ENCODE measurements at regions not wholly inside any gene's neighbourhood (a gene's known extent, or its start where the extent isn't known, plus 50 kb on each side); places are given as distances from the start of the nearest gene placed in this dataset.

DNA sequence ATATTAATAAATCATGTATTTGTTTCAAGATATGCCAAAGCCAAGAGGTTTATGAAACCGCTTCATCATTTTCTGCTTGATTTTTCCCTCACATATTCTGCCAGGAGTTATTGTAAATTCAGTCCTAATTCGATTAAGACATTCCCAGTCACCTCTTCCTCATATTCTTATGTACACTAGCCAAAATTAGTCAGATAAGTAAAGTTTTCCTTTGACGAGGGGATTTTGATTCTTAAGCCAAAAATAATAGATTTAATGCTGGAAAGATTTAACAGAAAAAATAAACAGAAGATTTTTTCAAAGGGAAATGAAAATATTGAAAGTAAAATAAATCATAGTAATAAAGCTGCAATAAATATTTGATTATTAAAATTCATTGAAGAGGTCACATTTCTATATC, 51.0 kb upstream of the VEGFC start:
- DNase-seq (ENCODE audit: low read depth in 6 of 9, low spot score in 9 of 9), result no peak
- H3K4me3 ChIP-seq (ENCODE audit: low read length in 2 of 2), result no peak overlapping the region
- WGBS, result 91% methylated on average over 3 of the region's 3 CpGs
- no peak overlapping the region for H3K27ac ChIP-seq (ENCODE audit: low read depth in 1 of 2, low read length in 1 of 2)
- H3K36me3 ChIP-seq (ENCODE audit: control insufficient read depth in 2 of 2, insufficient read depth in 2 of 2, low read length in 1 of 2), result no peaks in the 10 kb centered on the region
- H3K9me3 ChIP-seq (ENCODE audit: control insufficient read depth in 2 of 2, insufficient read depth in 1 of 2, low read length in 1 of 2), result no peaks in the 10 kb centered on the region
- H3K4me1 ChIP-seq (ENCODE audit: control insufficient read depth in 2 of 2, insufficient read depth in 2 of 2, low read length in 2 of 2), result no peaks in the 10 kb centered on the region
- no peaks in the 10 kb centered on the region for H3K27me3 ChIP-seq (ENCODE audit: control insufficient read depth in 2 of 2, insufficient read depth in 1 of 2, low read length in 1 of 2)

DNA sequence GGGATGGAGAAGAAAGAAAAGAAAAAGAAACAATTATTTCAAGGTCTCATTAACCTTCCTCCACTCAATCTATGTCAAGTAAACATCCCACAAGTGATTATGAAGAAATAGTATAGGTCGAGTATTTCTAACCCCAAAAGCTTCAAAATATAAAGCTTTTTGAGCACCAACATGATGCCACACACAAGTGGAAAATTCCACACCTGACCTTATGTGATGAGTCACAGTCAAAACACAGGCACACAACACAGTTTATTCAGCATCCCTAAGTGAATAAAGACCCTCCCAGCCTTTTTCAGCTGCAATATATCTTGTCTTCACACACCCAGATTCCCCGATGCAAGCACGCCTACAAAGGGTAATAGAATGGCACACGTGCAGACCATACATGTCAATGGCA, 51.7 kb upstream of the VEGFC start:
- Histone ChIP-seq H3K27ac (ENCODE audit: low read depth in 1 of 2, low read length in 1 of 2) (no peak overlapping the region), H3K36me3 (ENCODE audit: control insufficient read depth in 2 of 2, insufficient read depth in 2 of 2, low read length in 1 of 2) (no peaks in the 10 kb centered on the region), H3K4me3 (ENCODE audit: low read length in 2 of 2) (no peak overlapping the region), H3K4me1 (ENCODE audit: control insufficient read depth in 2 of 2, insufficient read depth in 2 of 2, low read length in 2 of 2) (no peaks in the 10 kb centered on the region), H3K27me3 (ENCODE audit: control insufficient read depth in 2 of 2, insufficient read depth in 1 of 2, low read length in 1 of 2) (no peaks in the 10 kb centered on the region), H3K9me3 (ENCODE audit: control insufficient read depth in 2 of 2, insufficient read depth in 1 of 2, low read length in 1 of 2) (no peaks in the 10 kb centered on the region)
- DNase-seq (ENCODE audit: low read depth in 6 of 9, low spot score in 9 of 9), result no peak
- 94% methylated on average over 4 of the region's 4 CpGs for WGBS

DNA sequence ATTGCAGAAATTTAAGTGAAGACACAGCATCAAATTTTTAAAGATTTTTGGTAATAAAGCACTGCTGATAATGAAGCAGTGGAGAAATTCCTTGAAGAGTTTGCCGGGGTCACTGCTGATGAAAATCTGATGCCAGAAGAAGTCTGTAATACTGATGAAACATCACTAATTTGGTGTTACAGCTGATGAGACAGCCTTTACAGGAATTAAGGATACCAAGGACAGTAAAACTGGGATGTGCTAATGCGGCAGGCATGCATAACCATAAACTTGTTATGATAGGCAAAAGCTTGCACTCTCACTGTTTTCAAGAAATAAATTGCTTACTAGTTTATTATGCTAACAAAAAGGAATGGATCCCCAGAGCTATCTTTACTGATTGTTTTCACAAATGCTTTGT, 52.9 kb upstream of the VEGFC start:
- no peaks in the 10 kb centered on the region for H3K36me3 ChIP-seq (ENCODE audit: control insufficient read depth in 2 of 2, insufficient read depth in 2 of 2, low read length in 1 of 2)
- 94% methylated on average over 2 of the region's 2 CpGs for WGBS
- H3K27ac ChIP-seq (ENCODE audit: low read depth in 1 of 2, low read length in 1 of 2), result no peak overlapping the region
- H3K4me3 ChIP-seq (ENCODE audit: low read length in 2 of 2), result no peak overlapping the region
- H3K9me3 ChIP-seq (ENCODE audit: control insufficient read depth in 2 of 2, insufficient read depth in 1 of 2, low read length in 1 of 2), result no peaks in the 10 kb centered on the region
- no peaks in the 10 kb centered on the region for H3K27me3 ChIP-seq (ENCODE audit: control insufficient read depth in 2 of 2, insufficient read depth in 1 of 2, low read length in 1 of 2)
- H3K4me1 ChIP-seq (ENCODE audit: control insufficient read depth in 2 of 2, insufficient read depth in 2 of 2, low read length in 2 of 2), result no peaks in the 10 kb centered on the region
- DNase-seq (ENCODE audit: low read depth in 6 of 9, low spot score in 9 of 9), result no peak

DNA sequence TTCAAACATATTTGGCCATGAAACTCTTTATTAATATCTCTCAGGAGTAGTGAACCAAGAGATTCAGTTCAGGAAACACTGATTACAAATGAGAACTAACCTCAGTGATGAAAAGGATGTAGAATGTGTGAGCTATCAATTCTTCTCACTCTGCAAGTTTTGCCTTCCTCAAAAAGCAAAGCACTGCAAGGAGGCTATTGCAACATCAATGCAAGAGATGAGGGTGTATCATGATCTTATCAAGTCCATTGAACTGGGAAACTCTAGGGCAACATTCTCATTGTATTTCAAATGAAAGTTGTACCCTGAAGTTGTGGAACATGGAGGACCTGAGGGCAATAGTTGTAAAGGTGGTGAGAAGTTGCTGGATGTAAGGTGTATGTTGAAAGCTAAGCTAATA, 56.4 kb upstream of the VEGFC start:
- Histone ChIP-seq H3K27ac (ENCODE audit: low read depth in 1 of 2, low read length in 1 of 2) (no peak overlapping the region), H3K4me3 (ENCODE audit: low read length in 2 of 2) (no peak overlapping the region), H3K4me1 (ENCODE audit: control insufficient read depth in 2 of 2, insufficient read depth in 2 of 2, low read length in 2 of 2) (no peaks in the 10 kb centered on the region), H3K27me3 (ENCODE audit: control insufficient read depth in 2 of 2, insufficient read depth in 1 of 2, low read length in 1 of 2) (no peaks in the 10 kb centered on the region), H3K9me3 (ENCODE audit: control insufficient read depth in 2 of 2, insufficient read depth in 1 of 2, low read length in 1 of 2) (no peaks in the 10 kb centered on the region), H3K36me3 (ENCODE audit: control insufficient read depth in 2 of 2, insufficient read depth in 2 of 2, low read length in 1 of 2) (no peaks in the 10 kb centered on the region)
- no peak for DNase-seq (ENCODE audit: low read depth in 6 of 9, low spot score in 9 of 9)

GRCh38 chr4:176850436-176850835, 57.7 kb upstream of the VEGFC start:
- no peaks in the 10 kb centered on the region for H3K9me3 ChIP-seq (ENCODE audit: control insufficient read depth in 2 of 2, insufficient read depth in 1 of 2, low read length in 1 of 2)
- H3K4me1 ChIP-seq (ENCODE audit: control insufficient read depth in 2 of 2, insufficient read depth in 2 of 2, low read length in 2 of 2), result no peaks in the 10 kb centered on the region
- no peaks in the 10 kb centered on the region for H3K36me3 ChIP-seq (ENCODE audit: control insufficient read depth in 2 of 2, insufficient read depth in 2 of 2, low read length in 1 of 2)
- H3K4me3 ChIP-seq (ENCODE audit: low read length in 2 of 2), result no peak overlapping the region
- H3K27me3 ChIP-seq (ENCODE audit: control insufficient read depth in 2 of 2, insufficient read depth in 1 of 2, low read length in 1 of 2), result no peaks in the 10 kb centered on the region
- DNase-seq (ENCODE audit: low read depth in 6 of 9, low spot score in 9 of 9), result no peak
- WGBS, result 86% methylated on average over 2 of the region's 2 CpGs
- no peak overlapping the region for H3K27ac ChIP-seq (ENCODE audit: low read depth in 1 of 2, low read length in 1 of 2)

DNA sequence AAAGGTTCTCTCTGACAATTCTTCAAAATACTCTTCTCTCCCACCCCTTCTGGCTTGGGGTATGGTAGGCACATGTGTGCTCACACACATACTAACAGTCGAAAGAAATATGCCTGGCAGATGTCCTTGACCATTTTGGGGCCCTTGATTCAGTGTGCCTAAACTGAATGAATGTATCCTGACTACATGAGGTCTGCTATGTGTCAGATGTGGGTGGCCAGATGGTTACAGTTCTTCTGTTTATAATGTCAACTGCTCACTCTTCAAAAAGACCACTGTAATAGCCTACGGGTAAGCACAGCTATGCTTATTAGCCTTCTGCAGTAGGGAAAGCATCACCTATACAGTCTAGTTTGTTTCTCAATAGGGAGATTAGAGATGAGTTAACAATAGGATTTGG, 63.7 kb upstream of the VEGFC start:
- H3K4me1 ChIP-seq (ENCODE audit: control insufficient read depth in 2 of 2, insufficient read depth in 2 of 2, low read length in 2 of 2), result no peaks in the 10 kb centered on the region
- no peak for DNase-seq (ENCODE audit: low read depth in 6 of 9, low spot score in 9 of 9)
- 88% methylated on average over 2 of the region's 2 CpGs for WGBS

GRCh38 chr4:176858839-176859238, 66.1 kb upstream of the VEGFC start:
- Histone ChIP-seq H3K4me3 (ENCODE audit: low read length in 2 of 2) (no peak overlapping the region), H3K27me3 (ENCODE audit: control insufficient read depth in 2 of 2, insufficient read depth in 1 of 2, low read length in 1 of 2) (no peaks in the 10 kb centered on the region), H3K4me1 (ENCODE audit: control insufficient read depth in 2 of 2, insufficient read depth in 2 of 2, low read length in 2 of 2) (no peaks in the 10 kb centered on the region), H3K27ac (ENCODE audit: low read depth in 1 of 2, low read length in 1 of 2) (no peak overlapping the region), H3K9me3 (ENCODE audit: control insufficient read depth in 2 of 2, insufficient read depth in 1 of 2, low read length in 1 of 2) (no peaks in the 10 kb centered on the region), H3K36me3 (ENCODE audit: control insufficient read depth in 2 of 2, insufficient read depth in 2 of 2, low read length in 1 of 2) (no peaks in the 10 kb centered on the region)
- no peak for DNase-seq (ENCODE audit: low read depth in 6 of 9, low spot score in 9 of 9)

More for the DNA sequence above, 63.7 kb upstream of the VEGFC start:
- no peaks in the 10 kb centered on the region for H3K36me3 ChIP-seq (ENCODE audit: control insufficient read depth in 2 of 2, insufficient read depth in 2 of 2, low read length in 1 of 2)
- H3K27ac ChIP-seq (ENCODE audit: low read depth in 1 of 2, low read length in 1 of 2), result no peak overlapping the region
- H3K9me3 ChIP-seq (ENCODE audit: control insufficient read depth in 2 of 2, insufficient read depth in 1 of 2, low read length in 1 of 2), result no peaks in the 10 kb centered on the region
- H3K27me3 ChIP-seq (ENCODE audit: control insufficient read depth in 2 of 2, insufficient read depth in 1 of 2, low read length in 1 of 2), result no peaks in the 10 kb centered on the region
- H3K4me3 ChIP-seq (ENCODE audit: low read length in 2 of 2), result no peak overlapping the region

GRCh38 chr4:176864238-176864637, 71.5 kb upstream of the VEGFC start:
- DNase-seq (ENCODE audit: low read depth in 6 of 9, low spot score in 9 of 9), result no peak
- Histone ChIP-seq H3K27ac (ENCODE audit: low read depth in 1 of 2, low read length in 1 of 2) (no peak overlapping the region), H3K4me1 (ENCODE audit: control insufficient read depth in 2 of 2, insufficient read depth in 2 of 2, low read length in 2 of 2) (no peaks in the 10 kb centered on the region), H3K36me3 (ENCODE audit: control insufficient read depth in 2 of 2, insufficient read depth in 2 of 2, low read length in 1 of 2) (no peaks in the 10 kb centered on the region), H3K27me3 (ENCODE audit: control insufficient read depth in 2 of 2, insufficient read depth in 1 of 2, low read length in 1 of 2) (no peaks in the 10 kb centered on the region), H3K9me3 (ENCODE audit: control insufficient read depth in 2 of 2, insufficient read depth in 1 of 2, low read length in 1 of 2) (no peaks in the 10 kb centered on the region), H3K4me3 (ENCODE audit: low read length in 2 of 2) (no peak overlapping the region)
- 30% methylated on average over 1 of the region's 1 CpG for WGBS

- Histone ChIP-seq H3K36me3 (ENCODE audit: control insufficient read depth in 2 of 2, insufficient read depth in 2 of 2, low read length in 1 of 2) (no peaks in the 10 kb centered on the region), H3K27ac (ENCODE audit: low read depth in 1 of 2, low read length in 1 of 2) (no peak overlapping the region), H3K27me3 (ENCODE audit: control insufficient read depth in 2 of 2, insufficient read depth in 1 of 2, low read length in 1 of 2) (no peaks in the 10 kb centered on the region), H3K4me1 (ENCODE audit: control insufficient read depth in 2 of 2, insufficient read depth in 2 of 2, low read length in 2 of 2) (no peaks in the 10 kb centered on the region), H3K4me3 (ENCODE audit: low read length in 2 of 2) (no peak overlapping the region), H3K9me3 (ENCODE audit: control insufficient read depth in 2 of 2, insufficient read depth in 1 of 2, low read length in 1 of 2) (no peaks in the 10 kb centered on the region)
- WGBS, result 78% methylated on average over 2 of the region's 2 CpGs
- DNase-seq (ENCODE audit: low read depth in 6 of 9, low spot score in 9 of 9), result no peak
Measured at GRCh38 chr4:176868676-176869075, 76.0 kb upstream of the VEGFC start.

- H3K36me3 ChIP-seq (ENCODE audit: control insufficient read depth in 2 of 2, insufficient read depth in 2 of 2, low read length in 1 of 2), result no peaks in the 10 kb centered on the region
- WGBS, result 90% methylated on average over 3 of the region's 3 CpGs
- H3K4me3 ChIP-seq (ENCODE audit: low read length in 2 of 2), result no peak overlapping the region
- no peak for DNase-seq (ENCODE audit: low read depth in 6 of 9, low spot score in 9 of 9)
- H3K9me3 ChIP-seq (ENCODE audit: control insufficient read depth in 2 of 2, insufficient read depth in 1 of 2, low read length in 1 of 2), result no peaks in the 10 kb centered on the region
- H3K27ac ChIP-seq (ENCODE audit: low read depth in 1 of 2, low read length in 1 of 2), result no peak overlapping the region
- H3K4me1 ChIP-seq (ENCODE audit: control insufficient read depth in 2 of 2, insufficient read depth in 2 of 2, low read length in 2 of 2), result no peaks in the 10 kb centered on the region
- no peaks in the 10 kb centered on the region for H3K27me3 ChIP-seq (ENCODE audit: control insufficient read depth in 2 of 2, insufficient read depth in 1 of 2, low read length in 1 of 2)
Measured at GRCh38 chr4:176872461-176872860, 79.7 kb upstream of the VEGFC start.
